WTC11 (cell line): ENCODE measurements at regions not wholly inside any gene's neighbourhood (a gene's known extent, or its start where the extent isn't known, plus 50 kb on each side); places are given as distances from the start of the nearest gene placed in this dataset.

Experiments
- ATAC-seq: fragments of 200-7000 bp; cut with Tn5 transposase; 2 replicates; pipeline ENCODE4 v1.10.0; 2021; ENCODE audit warnings: mild to moderate bottlenecking, moderate library complexity
- CTCF ChIA-PET: fragments of 300-600 bp; sonication (Branson Sonifier 250); formaldehyde crosslinking; loops from one replicate; lab custom pipeline; 2021; ENCODE audit warnings: antibody characterized with exemption; lab: Charles Lee
- POLR2A ChIA-PET: fragments of 350-600 bp; sonication (Branson Sonifier 250); formaldehyde crosslinking; loops from one replicate; lab custom pipeline; 2021; ENCODE audit warnings: antibody characterized with exemption; lab: Charles Lee
- DNase-seq: peaks from one replicate; pipeline ENCODE4 v3.0.0; 2021; ENCODE audit warnings: low spot score
- H3K27ac Mint-ChIP-seq: 2 replicates; pipeline ENCODE4 v1.8.0; 2021; ENCODE audit warnings: mixed read lengths
- H3K27me3 Mint-ChIP-seq: 2 replicates; pipeline ENCODE4 v1.8.0; 2021; ENCODE audit warnings: low read depth, mild to moderate bottlenecking, moderate library complexity, mixed read lengths
- H3K36me3 Mint-ChIP-seq: 2 replicates; pipeline ENCODE4 v1.8.0; 2021; ENCODE audit warnings: mixed read lengths
- H3K4me1 Mint-ChIP-seq: 2 replicates; pipeline ENCODE4 v1.8.0; 2022; ENCODE audit warnings: mixed read lengths
- H3K4me3 Mint-ChIP-seq: 2 replicates; pipeline ENCODE4 v1.8.0; 2021; ENCODE audit warnings: mild to moderate bottlenecking, moderate library complexity, mixed read lengths
- H3K9me3 Mint-ChIP-seq: 2 replicates; pipeline ENCODE4 v1.8.0; 2021; ENCODE audit warnings: mixed read lengths
- AR ChIP-seq: fragments of 250-450 bp; sonication (Bioruptor Pico); IDR thresholded peaks from 2 replicates; pipeline ENCODE4 v1.9.0; 2021; ENCODE audit warnings: mild to moderate bottlenecking
- CREB1 ChIP-seq: sonication (generic); formaldehyde crosslinking; IDR thresholded peaks from 2 replicates; pipeline ENCODE4 v1.8.0; 2023; ENCODE audit warnings: mild to moderate bottlenecking, missing genetic modification reagents
- CREM ChIP-seq: sonication (generic); formaldehyde crosslinking; IDR thresholded peaks from 2 replicates; pipeline ENCODE4 v1.8.1; 2022; ENCODE audit warnings: mild to moderate bottlenecking, missing genetic modification reagents, moderate library complexity
- EMX1 ChIP-seq: fragments of 250-450 bp; sonication (Bioruptor Pico); IDR thresholded peaks from 2 replicates; pipeline ENCODE4 v1.8.0; 2021; ENCODE audit warnings: mild to moderate bottlenecking
- ETV6 ChIP-seq: sonication (generic); formaldehyde crosslinking; IDR thresholded peaks from 2 replicates; pipeline ENCODE4 v1.8.1; 2022; ENCODE audit warnings: mild to moderate bottlenecking, missing genetic modification reagents
- FOXP1 ChIP-seq: sonication (generic); formaldehyde crosslinking; IDR thresholded peaks from 2 replicates; pipeline ENCODE4 v1.8.0; 2022; ENCODE audit warnings: missing genetic modification reagents, mild to moderate bottlenecking, moderate library complexity, borderline replicate concordance
- GTF2I ChIP-seq: fragments of 250-450 bp; sonication (Bioruptor Pico); conservative IDR thresholded peaks from 2 replicates; pipeline ENCODE4 v1.4.0; 2021; ENCODE audit warnings: mild to moderate bottlenecking
- IRF2 ChIP-seq: sonication (generic); formaldehyde crosslinking; IDR thresholded peaks from 2 replicates; pipeline ENCODE4 v1.8.0; 2022; ENCODE audit warnings: low read depth, missing genetic modification reagents, borderline replicate concordance
- JAZF1 ChIP-seq: fragments of 250-450 bp; sonication (Bioruptor Pico); IDR thresholded peaks from 2 replicates; pipeline ENCODE4 v1.9.0; 2021; ENCODE audit warnings: moderate library complexity, mild to moderate bottlenecking, inconsistent platforms
- JUN ChIP-seq: sonication (generic); formaldehyde crosslinking; IDR thresholded peaks from 2 replicates; pipeline ENCODE4 v1.8.0; 2023; ENCODE audit warnings: mild to moderate bottlenecking, missing genetic modification reagents
- MXD4 ChIP-seq: fragments of 250-450 bp; sonication (Bioruptor Pico); IDR thresholded peaks from 2 replicates; pipeline ENCODE4 v1.8.0; 2021; ENCODE audit warnings: mild to moderate bottlenecking, moderate library complexity, borderline replicate concordance
- MYBL2 ChIP-seq: sonication (generic); formaldehyde crosslinking; IDR thresholded peaks from 2 replicates; pipeline ENCODE4 v1.8.1; 2023; ENCODE audit warnings: mild to moderate bottlenecking, moderate library complexity, missing genetic modification reagents
- RELA ChIP-seq: sonication (generic); formaldehyde crosslinking; IDR thresholded peaks from 2 replicates; pipeline ENCODE4 v1.8.1; 2022; ENCODE audit warnings: missing genetic modification reagents, mild to moderate bottlenecking, borderline replicate concordance
- SMAD3 ChIP-seq: sonication (generic); formaldehyde crosslinking; IDR thresholded peaks from 2 replicates; pipeline ENCODE4 v1.8.0; 2022; ENCODE audit warnings: missing genetic modification reagents, mild to moderate bottlenecking, borderline replicate concordance
- SMAD4 ChIP-seq: sonication (generic); formaldehyde crosslinking; IDR thresholded peaks from 2 replicates; pipeline ENCODE4 v1.8.0; 2022; ENCODE audit warnings: mild to moderate bottlenecking, missing genetic modification reagents
- SP1 ChIP-seq: sonication (generic); formaldehyde crosslinking; conservative IDR thresholded peaks from 2 replicates; pipeline ENCODE4 v1.8.1; 2022; ENCODE audit warnings: missing genetic modification reagents
- ZNF317 ChIP-seq: sonication (generic); formaldehyde crosslinking; IDR thresholded peaks from 2 replicates; pipeline ENCODE4 v1.8.1; 2023; ENCODE audit warnings: low read depth, mild to moderate bottlenecking, moderate library complexity, missing genetic modification reagents, borderline replicate concordance
- TF ChIP-seq, protein P1 (sequence below): sonication (generic); formaldehyde crosslinking; IDR thresholded peaks from 2 replicates; pipeline ENCODE4 v1.8.1; 2022; ENCODE audit warnings: missing genetic modification reagents, borderline replicate concordance
- TF ChIP-seq, protein P2 (sequence below): sonication (generic); formaldehyde crosslinking; IDR thresholded peaks from 2 replicates; pipeline ENCODE4 v1.8.0; 2023; ENCODE audit warnings: missing genetic modification reagents, mild to moderate bottlenecking, borderline replicate concordance
- TF ChIP-seq, protein P3 (sequence below): sonication (generic); formaldehyde crosslinking; conservative IDR thresholded peaks from 2 replicates; pipeline ENCODE4 v1.8.1; 2022; ENCODE audit warnings: mild to moderate bottlenecking, missing genetic modification reagents
- TF ChIP-seq, protein P4 (sequence below): sonication (generic); formaldehyde crosslinking; IDR thresholded peaks from 2 replicates; pipeline ENCODE4 v1.8.0; 2022; ENCODE audit warnings: mild to moderate bottlenecking, missing genetic modification reagents

DNA sequence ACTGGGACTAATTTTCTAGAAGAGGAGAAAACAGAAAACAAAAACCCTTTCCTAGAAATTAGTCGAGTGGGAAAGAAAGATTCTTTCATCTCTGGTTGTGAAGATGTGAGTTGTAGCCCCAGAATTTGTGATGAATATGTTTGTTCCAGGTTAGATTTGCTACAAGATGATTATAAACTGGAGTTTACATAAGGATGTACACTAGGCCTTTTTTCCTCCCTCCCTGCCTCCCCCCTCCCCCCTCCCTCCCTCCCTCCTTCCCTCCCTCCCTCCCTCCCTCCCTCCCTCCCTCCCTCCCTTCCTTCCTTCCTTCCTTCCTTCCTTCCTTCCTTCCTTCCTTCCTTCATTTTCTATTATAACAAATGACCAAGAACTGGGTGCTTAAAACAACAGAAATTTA, 1502.0 kb downstream of the SI start (continued):
- TF ChIP-seq RELA (CRISPR knock-in tag) = no peak
- TF ChIP-seq, protein P1, sequence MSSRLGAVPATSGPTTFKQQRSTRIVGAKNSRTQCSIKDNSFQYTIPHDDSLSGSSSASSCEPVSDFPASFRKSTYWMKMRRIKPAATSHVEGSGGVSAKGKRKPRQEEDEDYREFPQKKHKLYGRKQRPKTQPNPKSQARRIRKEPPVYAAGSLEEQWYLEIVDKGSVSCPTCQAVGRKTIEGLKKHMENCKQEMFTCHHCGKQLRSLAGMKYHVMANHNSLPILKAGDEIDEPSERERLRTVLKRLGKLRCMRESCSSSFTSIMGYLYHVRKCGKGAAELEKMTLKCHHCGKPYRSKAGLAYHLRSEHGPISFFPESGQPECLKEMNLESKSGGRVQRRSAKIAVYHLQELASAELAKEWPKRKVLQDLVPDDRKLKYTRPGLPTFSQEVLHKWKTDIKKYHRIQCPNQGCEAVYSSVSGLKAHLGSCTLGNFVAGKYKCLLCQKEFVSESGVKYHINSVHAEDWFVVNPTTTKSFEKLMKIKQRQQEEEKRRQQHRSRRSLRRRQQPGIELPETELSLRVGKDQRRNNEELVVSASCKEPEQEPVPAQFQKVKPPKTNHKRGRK (CRISPR knock-in tag) = no peak
- TF ChIP-seq FOXP1 (CRISPR knock-in tag) = no peak
- TF ChIP-seq MXD4 (CRISPR knock-in tag) = no peak
- TF ChIP-seq CREM (CRISPR knock-in tag) = no peak
- no peak for TF ChIP-seq SMAD3
- no peak for TF ChIP-seq AR (CRISPR knock-in tag)
- TF ChIP-seq EMX1 (CRISPR knock-in tag) = no peak

- Mint-ChIP-seq H3K4me3 (no peak overlapping the region), H3K27ac (no peak overlapping the region), H3K9me3 (peaks cover 33% of the 10 kb centered on the region), H3K4me1 (no peaks in the 10 kb centered on the region), H3K27me3 (no peaks in the 10 kb centered on the region; the same call in 1 of the 2 replicates), H3K36me3 (peaks cover 20% of the 10 kb centered on the region)
- ChIA-PET POLR2A (no interaction called here), CTCF (no interaction called here)
- TF ChIP-seq GTF2I (CRISPR knock-in tag) (no peak), CREB1 (CRISPR knock-in tag) (no peak), JUN (CRISPR knock-in tag) (no peak), RELA (CRISPR knock-in tag) (no peak), ETV6 (CRISPR knock-in tag) (no peak), SMAD4 (no peak)
- TF ChIP-seq, protein P1 (CRISPR knock-in tag) = no peak
- DNase-seq (no peak), ATAC-seq (no peak)
Observed at GRCh38 chr3:163573324-163573723, 1505.0 kb downstream of the SI start.

GRCh38 chr3:163572856-163573255, 1505.4 kb downstream of the SI start:
- CTCF ChIA-PET = no interaction called here
- H3K27me3 Mint-ChIP-seq = no peaks in the 10 kb centered on the region; the same call in 1 of the 2 replicates
- ATAC-seq = no peak
- TF ChIP-seq, protein P1 (CRISPR knock-in tag) = no peak
- TF ChIP-seq, protein P2, sequence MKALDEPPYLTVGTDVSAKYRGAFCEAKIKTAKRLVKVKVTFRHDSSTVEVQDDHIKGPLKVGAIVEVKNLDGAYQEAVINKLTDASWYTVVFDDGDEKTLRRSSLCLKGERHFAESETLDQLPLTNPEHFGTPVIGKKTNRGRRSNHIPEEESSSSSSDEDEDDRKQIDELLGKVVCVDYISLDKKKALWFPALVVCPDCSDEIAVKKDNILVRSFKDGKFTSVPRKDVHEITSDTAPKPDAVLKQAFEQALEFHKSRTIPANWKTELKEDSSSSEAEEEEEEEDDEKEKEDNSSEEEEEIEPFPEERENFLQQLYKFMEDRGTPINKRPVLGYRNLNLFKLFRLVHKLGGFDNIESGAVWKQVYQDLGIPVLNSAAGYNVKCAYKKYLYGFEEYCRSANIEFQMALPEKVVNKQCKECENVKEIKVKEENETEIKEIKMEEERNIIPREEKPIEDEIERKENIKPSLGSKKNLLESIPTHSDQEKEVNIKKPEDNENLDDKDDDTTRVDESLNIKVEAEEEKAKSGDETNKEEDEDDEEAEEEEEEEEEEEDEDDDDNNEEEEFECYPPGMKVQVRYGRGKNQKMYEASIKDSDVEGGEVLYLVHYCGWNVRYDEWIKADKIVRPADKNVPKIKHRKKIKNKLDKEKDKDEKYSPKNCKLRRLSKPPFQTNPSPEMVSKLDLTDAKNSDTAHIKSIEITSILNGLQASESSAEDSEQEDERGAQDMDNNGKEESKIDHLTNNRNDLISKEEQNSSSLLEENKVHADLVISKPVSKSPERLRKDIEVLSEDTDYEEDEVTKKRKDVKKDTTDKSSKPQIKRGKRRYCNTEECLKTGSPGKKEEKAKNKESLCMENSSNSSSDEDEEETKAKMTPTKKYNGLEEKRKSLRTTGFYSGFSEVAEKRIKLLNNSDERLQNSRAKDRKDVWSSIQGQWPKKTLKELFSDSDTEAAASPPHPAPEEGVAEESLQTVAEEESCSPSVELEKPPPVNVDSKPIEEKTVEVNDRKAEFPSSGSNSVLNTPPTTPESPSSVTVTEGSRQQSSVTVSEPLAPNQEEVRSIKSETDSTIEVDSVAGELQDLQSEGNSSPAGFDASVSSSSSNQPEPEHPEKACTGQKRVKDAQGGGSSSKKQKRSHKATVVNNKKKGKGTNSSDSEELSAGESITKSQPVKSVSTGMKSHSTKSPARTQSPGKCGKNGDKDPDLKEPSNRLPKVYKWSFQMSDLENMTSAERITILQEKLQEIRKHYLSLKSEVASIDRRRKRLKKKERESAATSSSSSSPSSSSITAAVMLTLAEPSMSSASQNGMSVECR (CRISPR knock-in tag) = no peak
- TF ChIP-seq, protein P3, sequence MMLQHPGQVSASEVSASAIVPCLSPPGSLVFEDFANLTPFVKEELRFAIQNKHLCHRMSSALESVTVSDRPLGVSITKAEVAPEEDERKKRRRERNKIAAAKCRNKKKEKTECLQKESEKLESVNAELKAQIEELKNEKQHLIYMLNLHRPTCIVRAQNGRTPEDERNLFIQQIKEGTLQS (CRISPR knock-in tag) = no peak
- TF ChIP-seq SP1 (CRISPR knock-in tag) (no peak), MYBL2 (CRISPR knock-in tag) (no peak), IRF2 (no peak), ZNF317 (CRISPR knock-in tag) (no peak), GTF2I (CRISPR knock-in tag) (no peak), JAZF1 (CRISPR knock-in tag) (no peak)
- TF ChIP-seq, protein P4, sequence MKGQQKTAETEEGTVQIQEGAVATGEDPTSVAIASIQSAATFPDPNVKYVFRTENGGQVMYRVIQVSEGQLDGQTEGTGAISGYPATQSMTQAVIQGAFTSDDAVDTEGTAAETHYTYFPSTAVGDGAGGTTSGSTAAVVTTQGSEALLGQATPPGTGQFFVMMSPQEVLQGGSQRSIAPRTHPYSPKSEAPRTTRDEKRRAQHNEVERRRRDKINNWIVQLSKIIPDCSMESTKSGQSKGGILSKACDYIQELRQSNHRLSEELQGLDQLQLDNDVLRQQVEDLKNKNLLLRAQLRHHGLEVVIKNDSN (CRISPR knock-in tag) = no peak

More at GRCh38 chr3:163572856-163573255, 1505.4 kb downstream of the SI start:
- no peak overlapping the region for H3K4me3 Mint-ChIP-seq
- no peaks in the 10 kb centered on the region for H3K4me1 Mint-ChIP-seq
- peaks cover 20% of the 10 kb centered on the region for H3K36me3 Mint-ChIP-seq
- peaks cover 33% of the 10 kb centered on the region for H3K9me3 Mint-ChIP-seq
- no peak overlapping the region for H3K27ac Mint-ChIP-seq
- no peak for DNase-seq
- POLR2A ChIA-PET = no interaction called here
